Natural killer cell (primary cell): ENCODE measurements at regions not wholly inside any gene's neighbourhood (a gene's known extent, or its start where the extent isn't known, plus 50 kb on each side); places are given as distances from the start of the nearest gene placed in this dataset.

Source experiments
- ATAC-seq, 3 donors: fragments of 150-1000 bp in 2 of 3; fragments of 200-7000 bp in 1 of 3; cut with Tn5 transposase; 1 replicate in 1 of 3; 2 replicates in 2 of 3; pipeline ENCODE4 v1.10.0; 2021; ENCODE audit warnings: mild to moderate bottlenecking in 2 of 3, moderate library complexity in 2 of 3
- DNase-seq, 2 donors: peaks; one replicate each; pipeline versions ENCODE4 v3.0.0 to v3.0.0-alpha.2; 2013 to 2021; ENCODE audit warnings: mixed read lengths in 1 of 2
- H3K27ac ChIP-seq: one replicate; pipeline ENCODE4 v1.5.1; 2013; ENCODE audit warnings: mild to moderate bottlenecking, low read length
- H3K27me3 ChIP-seq: one replicate; pipeline ENCODE4 v1.6.1; 2013; ENCODE audit warnings: low read length; ENCODE audit not compliant: control insufficient read depth, insufficient read depth
- H3K36me3 ChIP-seq: one replicate; pipeline ENCODE4 v1.6.1; 2013; ENCODE audit warnings: low read length; ENCODE audit not compliant: control insufficient read depth, insufficient read depth
- H3K4me1 ChIP-seq: one replicate; pipeline ENCODE4 v1.6.1; 2013; ENCODE audit warnings: low read length; ENCODE audit not compliant: control insufficient read depth, insufficient read depth
- H3K4me3 ChIP-seq: one replicate; pipeline ENCODE4 v1.5.1; 2013; ENCODE audit warnings: low read length
- H3K9me3 ChIP-seq: one replicate; pipeline ENCODE4 v1.6.1; 2013; ENCODE audit warnings: low read length; ENCODE audit not compliant: control insufficient read depth, insufficient read depth
- H3K27ac Mint-ChIP-seq, 2 donors: one replicate each; pipeline ENCODE4 v1.8.0; 2022; ENCODE audit warnings: mild to moderate bottlenecking in 2 of 2, mixed read lengths in 2 of 2, moderate library complexity in 1 of 2
- H3K27me3 Mint-ChIP-seq, 2 donors: one replicate each; pipeline ENCODE4 v1.8.0; 2022; ENCODE audit warnings: low read depth in 2 of 2, mixed read lengths in 2 of 2
- H3K36me3 Mint-ChIP-seq: one replicate; pipeline ENCODE4 v1.8.0; 2022; ENCODE audit warnings: mixed read lengths
- H3K4me1 Mint-ChIP-seq, 2 donors: one replicate each; pipeline ENCODE4 v1.8.0; 2022; ENCODE audit warnings: mixed read lengths in 2 of 2
- H3K4me3 Mint-ChIP-seq: one replicate; pipeline ENCODE4 v1.8.0; 2022; ENCODE audit warnings: mild to moderate bottlenecking, moderate library complexity, mixed read lengths
- H3K9me3 Mint-ChIP-seq, 2 donors: one replicate each; pipeline ENCODE4 v1.8.0; 2022; ENCODE audit warnings: mixed read lengths in 2 of 2
- CTCF ChIP-seq: fragments of 200-600 bp; IDR thresholded peaks from one replicate; pipeline ENCODE4 v1.8.0; 2022; ENCODE audit warnings: antibody characterized with exemption
- WGBS: methylation state at CpG from one replicate; pipeline ENCODE4 v1.1.7; 2013; ENCODE audit warnings: missing lambda C conversion rate; ENCODE audit not compliant: insufficient coverage; 5-methylcytosine and 5-hydroxymethylcytosine counted together
- intact Hi-C: fragments of 100-400 bp; cut with micrococcal nuclease; formaldehyde crosslinking; loops from one replicate; pipeline ENCODE4 v1.14.2; 2022

- H3K4me3 ChIP-seq, result no peak overlapping the region
- Mint-ChIP-seq H3K9me3 (peaks cover 5 to 16% of the 10 kb centered on the region in 2 donors), H3K27ac (no peak overlapping the region), H3K36me3 (no peaks in the 10 kb centered on the region), H3K4me3 (no peak overlapping the region), H3K27me3 (no peaks in the 10 kb centered on the region), H3K4me1 (no peaks in the 10 kb centered on the region)
- H3K9me3 ChIP-seq, result peaks cover 5% of the 10 kb centered on the region
- H3K36me3 ChIP-seq, result no peaks in the 10 kb centered on the region
- H3K27me3 ChIP-seq, result no peaks in the 10 kb centered on the region
- intact Hi-C loops, result no loop called here
- no peak overlapping the region for H3K27ac ChIP-seq
- no peak for TF ChIP-seq CTCF
- 14% methylated on average over 16 of the region's 21 CpGs for WGBS
- no peaks in the 10 kb centered on the region for H3K4me1 ChIP-seq
- DNase-seq (no peak), ATAC-seq (no peak)
These were observed 191.8 kb upstream of the NBEA start for GRCh38 chr13:34750078-34750931.

DNA sequence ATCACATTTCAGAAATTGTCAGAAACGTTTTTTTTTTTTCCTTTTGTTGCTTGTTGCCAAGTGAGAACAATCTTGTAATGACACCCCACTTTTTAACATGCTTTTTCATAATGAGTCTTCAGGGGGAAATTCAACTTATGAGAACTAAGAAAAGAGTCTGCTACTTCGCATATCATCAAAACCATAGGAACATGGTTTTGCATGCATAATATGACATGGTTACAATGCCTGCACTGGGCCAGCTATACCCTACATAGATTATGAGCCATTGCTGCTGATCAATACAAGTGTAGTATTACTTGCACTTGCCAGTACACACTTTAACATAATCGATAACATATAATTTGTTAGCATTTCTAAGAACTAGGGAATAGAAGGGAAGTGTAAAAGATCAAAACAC, 191.0 kb upstream of the NBEA start:
- H3K4me1 ChIP-seq, result no peaks in the 10 kb centered on the region
- no peaks in the 10 kb centered on the region for H3K36me3 Mint-ChIP-seq
- no peak overlapping the region for H3K4me3 ChIP-seq
- 54% methylated on average over 2 of the region's 3 CpGs for whole genome bisulfite sequencing
- peaks cover 5% of the 10 kb centered on the region for H3K9me3 ChIP-seq
- H3K27me3 Mint-ChIP-seq, result no peaks in the 10 kb centered on the region
- no peaks in the 10 kb centered on the region for H3K27me3 ChIP-seq
- H3K4me1 Mint-ChIP-seq, result no peaks in the 10 kb centered on the region
- no peak for TF ChIP-seq CTCF
- H3K9me3 Mint-ChIP-seq, result peaks cover 5 to 15% of the 10 kb centered on the region in 2 donors
- H3K4me3 Mint-ChIP-seq, result no peak overlapping the region
- ATAC-seq (no peak), DNase-seq (no peak)
- H3K27ac ChIP-seq, result no peak overlapping the region
- H3K36me3 ChIP-seq, result no peaks in the 10 kb centered on the region
- no peak overlapping the region for H3K27ac Mint-ChIP-seq
- intact Hi-C loops, result no loop called here

- Mint-ChIP-seq H3K9me3 (peaks cover 5 to 11% of the 10 kb centered on the region in 2 donors), H3K36me3 (no peaks in the 10 kb centered on the region), H3K4me1 (no peaks in the 10 kb centered on the region), H3K27me3 (no peaks in the 10 kb centered on the region), H3K27ac (no peak overlapping the region), H3K4me3 (no peak overlapping the region)
- H3K36me3 ChIP-seq, result no peaks in the 10 kb centered on the region
- H3K27ac ChIP-seq, result no peak overlapping the region
- H3K4me3 ChIP-seq, result no peak overlapping the region
- no peaks in the 10 kb centered on the region for H3K27me3 ChIP-seq
- no peaks in the 10 kb centered on the region for H3K4me1 ChIP-seq
- peaks cover 5% of the 10 kb centered on the region for H3K9me3 ChIP-seq
- DNase-seq (no peak), ATAC-seq (no peak)
- intact Hi-C loops, result no loop called here
- no peak for TF ChIP-seq CTCF
- 82% methylated on average over 2 of the region's 3 CpGs for WGBS
These were observed 190.6 kb upstream of the NBEA start for GRCh38 chr13:34751492-34751891.
